Transverse colon (tissue), 4 donors: ENCODE measurements at regions not wholly inside any gene's neighbourhood (a gene's known extent, or its start where the extent isn't known, plus 50 kb on each side); places are given as distances from the start of the nearest gene placed in this dataset.

Source experiments
- CTCF ChIP-seq, 5 experiments: fragments of 200-600 bp in 3 of 5; fragments of 450-650 bp in 2 of 5; sonication (generic) in 3 of 5; IDR thresholded peaks; 1 replicate in 2 of 5; 2 replicates in 3 of 5; pipeline ENCODE4 v1.5.1; 2016 to 2017; ENCODE audit warnings: antibody characterized with exemption in 5 of 5, inconsistent platforms in 3 of 5, mild to moderate bottlenecking in 2 of 5, moderate library complexity in 1 of 5
- POLR2A ChIP-seq: fragments of 450-650 bp; IDR thresholded peaks from one replicate; pipeline ENCODE4 v1.6.1; 2016; ENCODE audit warnings: antibody characterized with exemption, mild to moderate bottlenecking, moderate library complexity
- POLR2AphosphoS5 ChIP-seq, 3 donors: sonication (generic); formaldehyde crosslinking; IDR thresholded peaks; one replicate each; pipeline ENCODE4 v1.6.1; 2016; ENCODE audit warnings: antibody characterized with exemption in 3 of 3

DNA sequence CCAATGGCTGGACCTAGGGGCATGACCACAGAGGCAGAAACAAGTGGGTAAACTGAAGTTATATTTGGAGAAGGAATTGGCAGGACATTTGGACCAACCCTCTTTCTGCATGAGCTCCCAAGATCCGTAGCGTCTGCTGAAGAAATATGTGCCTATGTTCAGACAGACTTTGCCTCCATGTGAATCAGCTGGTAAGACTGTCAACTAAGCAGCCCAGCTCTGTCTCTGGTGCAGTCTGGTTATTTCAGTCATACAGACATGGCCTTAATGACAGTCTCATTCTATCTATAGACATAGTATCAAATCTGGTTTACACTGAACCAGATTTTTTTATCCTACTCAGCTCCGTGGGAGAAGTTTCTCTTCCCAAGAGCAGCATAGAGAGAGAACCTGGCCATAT is 63.1 kb upstream of the PBX1 start:
- TF ChIP-seq CTCF (IDR thresholded peaks at IDR 0.05): no peak
- TF ChIP-seq POLR2AphosphoS5 (IDR thresholded peaks at IDR 0.05): no peak
- TF ChIP-seq POLR2A: no peak
